Heart left ventricle (tissue), 13 donors: ENCODE measurements at regions not wholly inside any gene's neighbourhood (a gene's known extent, or its start where the extent isn't known, plus 50 kb on each side); places are given as distances from the start of the nearest gene placed in this dataset.

Source experiments
- CTCF ChIP-seq, 12 donors: fragments of 200-600 bp; sonication (generic) in 4 of 12; IDR thresholded peaks; one replicate each; pipeline versions ENCODE4 v1.5.0 to v1.8.0; 2018 to 2022; ENCODE audit warnings: antibody characterized with exemption in 12 of 12, mild to moderate bottlenecking in 5 of 12
- POLR2A ChIP-seq, 2 donors: fragments of 450-650 bp; IDR thresholded peaks; one replicate each; pipeline ENCODE4 v1.6.1; 2017; ENCODE audit warnings: antibody characterized with exemption in 2 of 2, mild to moderate bottlenecking in 2 of 2, moderate library complexity in 2 of 2
- donor health status: ischemic (EF 13 %, LVEDD 7.1; RV severe dilation, severe dysfunction).
- donor health status: DM: no; HTN: yes; CAD: no.
- donor health status: DM: no; HTN: no; CAD: no.
- donor health status: ischemic (EF 25% LVEDD 6.9; RV normal size, moderate dysfunction).
- donor health status: ischemic (EF 25% LVEDD 5.7; RV mildly dilated, moderate dysfunction).
- donor health status: ischemic (EF 35%, LVEDD 5.7; RV mildly dilated, moderate dysfunction).
- donor health status: nonischemic (EF 11% LVEDD 7.7; RV severe dilation, severe dysfunction).
- donor health status: DM: yes; HTN: yes; CAD: no.
- donor health status: PGD.
- donor health status: ischemic (EF 29% LVEDD 5.4; RV normal size, mild dysfunction).
- donor health status: nonischemic (EF 23%, LVEDD 6.1; RV moderate dilation, normal function).

- TF ChIP-seq CTCF (IDR thresholded peaks at IDR 0.05) = no peak
- TF ChIP-seq POLR2A (IDR thresholded peaks at IDR 0.05) = no peak
Measured at GRCh38 chr7:109101332-109101731, 531.7 kb downstream of the DNAJB9 start.
